GM21825 (cell line): ENCODE measurements at regions not wholly inside any gene's neighbourhood (a gene's known extent, or its start where the extent isn't known, plus 50 kb on each side); places are given as distances from the start of the nearest gene placed in this dataset.
A peak's percentile ranks its signal among the peaks of the same experiment; 100 is the strongest.

Experiments
- ATAC-seq: cut with Tn5 transposase; IDR thresholded peaks from one replicate; pipeline ENCODE4 v1.9.1; 2021; ENCODE audit warnings: mild to moderate bottlenecking, moderate library complexity; ENCODE audit not compliant: unreplicated experiment

GRCh38 chr1:108082738-108083562, 117.2 kb downstream of the SLC25A24 start:
- ATAC-seq, result no peak

GRCh38 chr1:108082001-108082400, 117.0 kb upstream of the VAV3 start:
- no peak for ATAC-seq

GRCh38 chr1:108080448-108080847, 115.5 kb upstream of the VAV3 start:
- no peak for ATAC-seq

- ATAC-seq, result no peak
Observed at GRCh38 chr1:108079440-108080025, 114.6 kb upstream of the VAV3 start.

- ATAC-seq, result no peak
Observed at GRCh38 chr1:108077991-108078390, 113.0 kb upstream of the VAV3 start.

GRCh38 chr1:108075055-108075454, 110.1 kb upstream of the VAV3 start:
- ATAC-seq, result peak; percentile 76

GRCh38 chr1:108072776-108073175, 107.8 kb upstream of the VAV3 start:
- no peak for ATAC-seq

GRCh38 chr1:108072212-108072611, 107.2 kb upstream of the VAV3 start:
- ATAC-seq, result no peak

GRCh38 chr1:108071601-108072000, 106.6 kb upstream of the VAV3 start:
- no peak for ATAC-seq

- ATAC-seq, result no peak
Observed at GRCh38 chr1:108070662-108071061, 105.7 kb upstream of the VAV3 start.

- no peak for ATAC-seq
Observed at GRCh38 chr1:108067884-108068540, 103.0 kb upstream of the VAV3 start.

GRCh38 chr1:108066808-108067207, 101.8 kb upstream of the VAV3 start:
- ATAC-seq, result no peak

- no peak for ATAC-seq
Observed at GRCh38 chr1:108064255-108064654, 99.3 kb upstream of the VAV3 start.

GRCh38 chr1:108063703-108064102, 98.7 kb upstream of the VAV3 start:
- no peak for ATAC-seq

GRCh38 chr1:108059945-108060344, 95.0 kb upstream of the VAV3 start:
- ATAC-seq, result no peak

GRCh38 chr1:108057541-108057940, 92.6 kb upstream of the VAV3 start:
- ATAC-seq, result no peak

GRCh38 chr1:108056436-108056990, 91.5 kb upstream of the VAV3 start:
- ATAC-seq, result no peak

- ATAC-seq, result no peak
Observed at GRCh38 chr1:108055387-108055786, 90.4 kb upstream of the VAV3 start.

- no peak for ATAC-seq
Observed at GRCh38 chr1:108054396-108054795, 89.4 kb upstream of the VAV3 start.

GRCh38 chr1:108053270-108054013, 88.5 kb upstream of the VAV3 start:
- no peak for ATAC-seq
